ENCODE measurements at regions not wholly inside any gene's neighbourhood (a gene's known extent, or its start where the extent isn't known, plus 50 kb on each side); places are given as distances from the start of the nearest gene placed in this dataset.

DNA sequence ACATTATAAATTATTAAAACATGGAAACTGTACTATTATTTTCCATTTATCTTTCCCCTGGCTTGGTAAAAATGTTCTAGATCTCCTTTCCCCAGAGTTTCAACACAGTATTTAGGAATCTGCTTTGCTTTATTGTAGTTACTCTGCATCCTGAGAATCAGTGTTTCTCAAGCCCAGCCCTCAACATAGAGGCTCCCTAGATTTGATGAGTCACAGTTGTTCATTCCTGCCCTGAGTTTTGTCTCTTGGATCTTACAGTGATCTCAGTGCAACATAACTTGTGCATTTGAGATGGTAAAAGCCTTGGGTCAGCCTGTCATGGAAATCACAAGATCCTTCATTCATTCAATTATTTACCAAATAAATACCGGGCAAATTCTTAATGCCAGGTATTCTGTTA is 63.0 kb downstream of the VAX1 start:
- TF ChIP-seq, protein P1, sequence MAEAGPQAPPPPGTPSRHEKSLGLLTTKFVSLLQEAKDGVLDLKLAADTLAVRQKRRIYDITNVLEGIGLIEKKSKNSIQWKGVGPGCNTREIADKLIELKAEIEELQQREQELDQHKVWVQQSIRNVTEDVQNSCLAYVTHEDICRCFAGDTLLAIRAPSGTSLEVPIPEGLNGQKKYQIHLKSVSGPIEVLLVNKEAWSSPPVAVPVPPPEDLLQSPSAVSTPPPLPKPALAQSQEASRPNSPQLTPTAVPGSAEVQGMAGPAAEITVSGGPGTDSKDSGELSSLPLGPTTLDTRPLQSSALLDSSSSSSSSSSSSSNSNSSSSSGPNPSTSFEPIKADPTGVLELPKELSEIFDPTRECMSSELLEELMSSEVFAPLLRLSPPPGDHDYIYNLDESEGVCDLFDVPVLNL (CRISPR knock-in tag; IDR thresholded peaks at IDR 0.05; ENCODE audit: low read depth): no peak
- TF ChIP-seq MAX (CRISPR knock-in tag; IDR thresholded peaks at IDR 0.05) (no peak), E2F5 (CRISPR knock-in tag; IDR thresholded peaks at IDR 0.05) (no peak), HCFC1 (IDR thresholded peaks at IDR 0.05; ENCODE audit: low read depth, low read length) (no peak), NFYB (IDR thresholded peaks at IDR 0.05; ENCODE audit: extremely low read depth, insufficient read length) (no peak), SRSF1 (IDR thresholded peaks at IDR 0.05; ENCODE audit: low read depth, low read length) (no peak), HDAC2 (IDR thresholded peaks at IDR 0.05) (no peak), TAF1 (IDR thresholded peaks at IDR 0.05; ENCODE audit: control insufficient read depth, extremely low read depth, insufficient read depth, low read length, severe bottlenecking) (no peak), POLR2AphosphoS5 (IDR thresholded peaks at IDR 0.05; ENCODE audit: control insufficient read depth, insufficient read depth, low read depth, low read length) (no peak), SIN3A (IDR thresholded peaks at IDR 0.05; ENCODE audit: borderline replicate concordance in 2 of 2, control insufficient read depth in 1 of 2, low read depth in 2 of 2, low read length in 2 of 2) (no peak), CTCF (IDR thresholded peaks at IDR 0.05 in 2 of 3, conservative IDR thresholded peaks at IDR 0.05 in 1 of 3; ENCODE audit: insufficient read depth in 2 of 3, low read depth in 1 of 3, low read length in 3 of 3) (no peak), EP300 (IDR thresholded peaks at IDR 0.05; ENCODE audit: low read length) (no peak), RCOR1 (IDR thresholded peaks at IDR 0.05; ENCODE audit: borderline replicate concordance in 1 of 2, low read depth in 2 of 2, low read length in 2 of 2) (no peak), NEUROD1 (IDR thresholded peaks at IDR 0.05; ENCODE audit: borderline replicate concordance, low read depth, low read length, partially characterized antibody) (no peak)
